Stimulated activated naive B cell treated with anti-CD40 and anti-IgM and Interleukin-4, amounts not matched to agents 10 μg/mL and 1 μg/mL and 100 μg/mL, for 72 hours (primary cell): ENCODE measurements at regions not wholly inside any gene's neighbourhood (a gene's known extent, or its start where the extent isn't known, plus 50 kb on each side); places are given as distances from the start of the nearest gene placed in this dataset.
"Not testable (repeated sequence)": the region's sequence is repeated elsewhere in the genome, so short reads cannot be mapped to it uniquely, and the experiment has no call there.

ENCODE experiments used
- ATAC-seq, 2 donors: fragments of 150-1000 bp; cut with Tn5 transposase; replicated peaks; 2 replicates each; pipeline ENCODE4 v1.10.0; 2021; ENCODE audit warnings: moderate library complexity in 1 of 2
- DNase-seq: peaks from one replicate; pipeline ENCODE4 v3.0.0; 2021
- H3K27ac Mint-ChIP-seq: one replicate; pipeline ENCODE4 v1.8.0; 2022; ENCODE audit warnings: mild to moderate bottlenecking, mixed read lengths
- H3K27me3 Mint-ChIP-seq, 2 donors: one replicate each; pipeline ENCODE4 v1.8.0; 2022; ENCODE audit warnings: mixed read lengths in 2 of 2
- H3K36me3 Mint-ChIP-seq, 2 donors: one replicate each; pipeline ENCODE4 v1.8.0; 2022; ENCODE audit warnings: mixed read lengths in 2 of 2, mild to moderate bottlenecking in 1 of 2
- H3K4me1 Mint-ChIP-seq, 2 donors: one replicate each; pipeline ENCODE4 v1.8.0; 2022; ENCODE audit warnings: mixed read lengths in 2 of 2, mild to moderate bottlenecking in 1 of 2
- H3K4me3 Mint-ChIP-seq, 2 donors: one replicate each; pipeline ENCODE4 v1.8.0; 2022; ENCODE audit warnings: mild to moderate bottlenecking in 2 of 2, mixed read lengths in 2 of 2, moderate library complexity in 1 of 2
- H3K9me3 Mint-ChIP-seq, 2 donors: one replicate each; pipeline ENCODE4 v1.8.0; 2022; ENCODE audit warnings: mixed read lengths in 2 of 2, mild to moderate bottlenecking in 1 of 2

- peaks cover 47 to 51% of the 10 kb centered on the region in 2 donors for H3K36me3 Mint-ChIP-seq
- not testable (repeated sequence) for H3K27ac Mint-ChIP-seq
- peaks cover 13 to 21% of the 10 kb centered on the region in 2 donors for H3K9me3 Mint-ChIP-seq
These were observed 183.9 kb downstream of the NPIPB11 start for GRCh38 chr16:29222615-29223014.

DNA sequence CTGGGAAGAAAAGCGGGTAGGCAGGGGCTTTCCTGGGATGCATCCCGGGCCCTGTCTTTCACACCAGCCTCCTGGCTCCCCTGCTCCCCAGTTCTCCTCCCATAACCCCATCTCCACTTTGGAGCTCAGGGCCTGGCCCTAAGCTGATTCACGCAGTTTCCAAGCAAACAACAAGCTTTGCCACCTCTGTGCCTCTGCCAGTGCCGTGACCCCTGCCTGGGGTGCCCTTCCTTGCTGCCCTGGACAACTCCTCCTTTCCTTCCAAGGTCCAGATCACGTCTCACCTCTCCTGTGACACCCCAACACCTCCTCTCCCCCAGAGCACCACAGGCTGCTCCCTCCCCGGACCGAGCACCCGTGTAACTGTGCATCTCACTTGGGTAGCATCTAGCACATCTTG lies 184.5 kb downstream of the NPIPB11 start:
- not testable (repeated sequence) for H3K27ac Mint-ChIP-seq, H3K4me1 Mint-ChIP-seq, DNase-seq, ATAC-seq, H3K4me3 Mint-ChIP-seq, H3K27me3 Mint-ChIP-seq
- peaks cover 13 to 21% of the 10 kb centered on the region in 2 donors for H3K9me3 Mint-ChIP-seq
- peaks cover 53 to 54% of the 10 kb centered on the region in 2 donors for H3K36me3 Mint-ChIP-seq

More at GRCh38 chr16:29222615-29223014, 183.9 kb downstream of the NPIPB11 start:
- DNase-seq, H3K27me3 Mint-ChIP-seq, H3K4me1 Mint-ChIP-seq, ATAC-seq, H3K4me3 Mint-ChIP-seq: not testable (repeated sequence)

- H3K27me3 Mint-ChIP-seq, DNase-seq, H3K4me1 Mint-ChIP-seq, H3K4me3 Mint-ChIP-seq, H3K27ac Mint-ChIP-seq, ATAC-seq: not testable (repeated sequence)
- H3K9me3 Mint-ChIP-seq = peaks cover 8 to 16% of the 10 kb centered on the region in 2 donors
- peaks cover 49 to 51% of the 10 kb centered on the region in 2 donors for H3K36me3 Mint-ChIP-seq
These were observed 185.1 kb downstream of the NPIPB11 start for GRCh38 chr16:29221281-29221955.

GRCh38 chr16:29220647-29221191 lies 185.8 kb downstream of the NPIPB11 start:
- Mint-ChIP-seq H3K36me3 (peaks cover 44 to 45% of the 10 kb centered on the region in 2 donors), H3K9me3 (peaks cover 8 to 14% of the 10 kb centered on the region in 2 donors)
- not testable (repeated sequence) for ATAC-seq, DNase-seq, H3K4me3 Mint-ChIP-seq, H3K27me3 Mint-ChIP-seq, H3K4me1 Mint-ChIP-seq, H3K27ac Mint-ChIP-seq

DNA sequence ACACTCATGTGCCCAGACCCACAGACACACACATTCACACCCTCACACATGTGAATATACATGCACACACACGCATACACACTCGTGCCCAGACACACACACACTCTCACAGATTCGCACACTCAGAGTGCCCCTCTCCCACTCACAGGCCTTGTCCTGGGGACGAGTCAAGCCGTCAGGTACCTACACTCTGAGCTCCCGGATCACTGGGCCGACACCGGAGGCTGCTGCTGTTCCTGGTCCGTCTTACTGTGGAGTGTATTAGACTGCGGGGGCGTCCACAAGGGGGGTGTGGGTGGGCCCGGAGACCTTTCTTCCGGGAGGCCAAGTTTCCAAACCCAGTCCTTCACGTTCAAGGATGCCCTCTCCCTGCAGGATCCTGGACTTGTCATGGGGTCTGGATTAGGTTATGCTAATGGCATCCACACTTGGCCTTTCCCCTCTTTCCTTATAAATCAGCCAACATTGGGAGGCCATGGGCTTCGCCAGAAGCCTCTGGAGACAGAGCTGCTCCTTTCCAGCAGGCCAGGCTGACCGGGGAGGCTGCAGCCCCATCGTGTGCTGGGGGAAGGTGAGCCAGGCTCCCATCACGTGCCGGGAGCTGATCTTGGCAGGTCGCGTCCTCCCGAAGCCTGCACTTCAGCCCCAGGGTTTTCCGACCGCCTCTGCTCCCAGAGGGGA lies 186.4 kb downstream of the NPIPB11 start:
- ATAC-seq, H3K27me3 Mint-ChIP-seq, H3K4me3 Mint-ChIP-seq, DNase-seq, H3K4me1 Mint-ChIP-seq, H3K27ac Mint-ChIP-seq: not testable (repeated sequence)
- Mint-ChIP-seq H3K9me3 (peaks cover 8 to 14% of the 10 kb centered on the region in 2 donors), H3K36me3 (peaks cover 44 to 45% of the 10 kb centered on the region in 2 donors)

- ATAC-seq, DNase-seq, H3K4me1 Mint-ChIP-seq, H3K27me3 Mint-ChIP-seq, H3K27ac Mint-ChIP-seq, H3K4me3 Mint-ChIP-seq: not testable (repeated sequence)
- Mint-ChIP-seq H3K9me3 (peaks cover 8 to 14% of the 10 kb centered on the region in 2 donors), H3K36me3 (peaks cover 44 to 45% of the 10 kb centered on the region in 2 donors)
These were observed 186.9 kb downstream of the NPIPB11 start for GRCh38 chr16:29219562-29219961.

- not testable (repeated sequence) for H3K27me3 Mint-ChIP-seq, H3K4me3 Mint-ChIP-seq, DNase-seq, ATAC-seq, H3K4me1 Mint-ChIP-seq, H3K27ac Mint-ChIP-seq
- Mint-ChIP-seq H3K9me3 (peaks cover 8 to 14% of the 10 kb centered on the region in 2 donors), H3K36me3 (peaks cover 44 to 46% of the 10 kb centered on the region in 2 donors)
These were observed 187.9 kb downstream of the NPIPB11 start for GRCh38 chr16:29218649-29219048.

DNA sequence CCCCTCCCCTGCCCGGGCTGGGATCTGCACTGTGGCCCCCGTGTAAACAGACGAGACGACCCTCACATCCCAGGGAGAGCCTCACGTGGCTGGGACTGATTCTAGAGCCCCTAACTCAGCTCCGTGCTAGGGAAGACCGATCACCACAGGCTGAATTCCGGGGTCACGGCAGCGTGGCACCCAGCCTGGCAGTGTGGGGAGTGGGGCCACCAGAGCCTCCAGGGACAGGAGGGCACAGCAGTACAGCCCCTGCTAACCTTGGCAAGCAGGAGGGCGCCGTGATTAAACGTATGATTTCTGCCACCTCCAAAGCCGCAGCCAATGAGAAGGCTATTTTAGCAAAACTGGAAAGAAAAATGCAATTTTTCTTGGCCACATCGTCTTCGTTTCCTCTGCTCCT lies 188.3 kb downstream of the NPIPB11 start:
- DNase-seq, ATAC-seq, H3K4me1 Mint-ChIP-seq, H3K27ac Mint-ChIP-seq, H3K27me3 Mint-ChIP-seq, H3K4me3 Mint-ChIP-seq: not testable (repeated sequence)
- H3K9me3 Mint-ChIP-seq = peaks cover 7 to 14% of the 10 kb centered on the region in 2 donors
- peaks cover 40 to 43% of the 10 kb centered on the region in 2 donors for H3K36me3 Mint-ChIP-seq

- H3K27me3 Mint-ChIP-seq, H3K27ac Mint-ChIP-seq, ATAC-seq, DNase-seq, H3K4me1 Mint-ChIP-seq, H3K4me3 Mint-ChIP-seq: not testable (repeated sequence)
- Mint-ChIP-seq H3K36me3 (peaks cover 37 to 41% of the 10 kb centered on the region in 2 donors), H3K9me3 (peaks cover 5 to 14% of the 10 kb centered on the region in 2 donors)
These were observed 188.8 kb downstream of the NPIPB11 start for GRCh38 chr16:29217752-29218126.

- peaks cover 34 to 37% of the 10 kb centered on the region in 2 donors for H3K36me3 Mint-ChIP-seq
These were observed 189.3 kb downstream of the NPIPB11 start for GRCh38 chr16:29217104-29217751.

GRCh38 chr16:29213770-29214169 lies 192.7 kb downstream of the NPIPB11 start:
- not testable (repeated sequence) for DNase-seq, ATAC-seq, H3K9me3 Mint-ChIP-seq, H3K4me1 Mint-ChIP-seq, H3K27me3 Mint-ChIP-seq, H3K4me3 Mint-ChIP-seq, H3K27ac Mint-ChIP-seq
- peaks cover 22 to 25% of the 10 kb centered on the region in 2 donors for H3K36me3 Mint-ChIP-seq

More at GRCh38 chr16:29217104-29217751, 189.3 kb downstream of the NPIPB11 start:
- not testable (repeated sequence) for ATAC-seq, H3K27ac Mint-ChIP-seq, H3K4me3 Mint-ChIP-seq, H3K4me1 Mint-ChIP-seq, DNase-seq, H3K27me3 Mint-ChIP-seq
- peaks cover 4 to 11% of the 10 kb centered on the region in 2 donors for H3K9me3 Mint-ChIP-seq

- H3K27me3 Mint-ChIP-seq, H3K4me3 Mint-ChIP-seq, DNase-seq, H3K4me1 Mint-ChIP-seq, ATAC-seq, H3K27ac Mint-ChIP-seq, H3K9me3 Mint-ChIP-seq: not testable (repeated sequence)
- peaks cover 21 to 24% of the 10 kb centered on the region in 2 donors for H3K36me3 Mint-ChIP-seq
These were observed 193.3 kb downstream of the NPIPB11 start for GRCh38 chr16:29213251-29213650.

- H3K27me3 Mint-ChIP-seq, DNase-seq, ATAC-seq, H3K4me3 Mint-ChIP-seq, H3K9me3 Mint-ChIP-seq, H3K27ac Mint-ChIP-seq, H3K4me1 Mint-ChIP-seq: not testable (repeated sequence)
- H3K36me3 Mint-ChIP-seq = peaks cover 17 to 20% of the 10 kb centered on the region in 2 donors
These were observed 194.2 kb downstream of the NPIPB11 start for GRCh38 chr16:29212084-29213027.
